HFF-Myc (cell line): ENCODE measurements at regions not wholly inside any gene's neighbourhood (a gene's known extent, or its start where the extent isn't known, plus 50 kb on each side); places are given as distances from the start of the nearest gene placed in this dataset.

ENCODE experiments used
- DNase-seq: peaks from one replicate; pipeline ENCODE4 v3.0.0-alpha.2; 2011; ENCODE audit warnings: low read depth; ENCODE audit errors: extremely low read depth
- H3K4me3 ChIP-seq: replicated peaks from 2 replicates; pipeline ENCODE4 v1.5.1; 2011; ENCODE audit warnings: low read depth, mild to moderate bottlenecking, control low read depth, low read length
- CTCF ChIP-seq: IDR thresholded peaks from 2 replicates; pipeline ENCODE4 v1.5.1; 2012; ENCODE audit warnings: mild to moderate bottlenecking, low read depth, low read length, control low read depth; ENCODE audit errors: missing control alignments

DNA sequence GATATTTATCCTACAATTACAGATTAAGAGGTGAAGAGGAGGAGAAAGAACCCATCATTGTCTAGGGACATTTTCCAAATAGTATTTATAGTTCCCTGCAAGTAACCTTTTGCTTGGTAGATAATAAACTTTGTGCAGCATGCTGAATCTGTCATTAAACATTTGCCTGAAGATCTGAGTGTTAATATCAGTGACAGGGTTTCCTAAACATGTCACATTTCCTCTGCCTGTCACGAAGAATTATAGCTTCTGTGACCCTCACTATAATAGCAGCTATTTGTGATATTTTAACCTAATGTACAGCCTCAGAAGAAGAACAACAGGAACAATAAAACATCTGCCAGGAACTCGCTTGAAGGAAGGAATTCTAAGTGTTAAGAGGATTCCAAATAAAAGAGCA is 350.3 kb downstream of the GXYLT1 start:
- no peak for TF ChIP-seq CTCF
- H3K4me3 ChIP-seq, result no peak overlapping the region
- DNase-seq, result no peak

DNA sequence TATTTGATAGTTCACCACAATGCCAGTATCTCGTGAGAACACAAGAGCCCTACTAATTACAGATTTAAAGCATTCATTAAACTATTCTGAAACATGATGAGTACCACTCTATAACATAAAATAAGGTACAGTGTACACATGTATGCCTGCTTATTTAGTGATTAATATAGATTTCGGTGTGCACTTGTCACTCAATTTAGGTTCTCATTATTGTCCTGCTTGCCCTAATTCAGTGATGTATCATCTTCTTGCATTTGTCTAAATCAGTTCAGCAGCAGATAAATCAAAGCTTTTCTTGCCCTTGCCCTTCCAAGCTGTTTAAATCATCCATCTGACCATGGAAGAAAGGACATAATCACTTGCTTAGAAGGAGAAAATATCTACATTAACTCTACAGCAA is 359.7 kb downstream of the GXYLT1 start:
- no peak for TF ChIP-seq CTCF
- H3K4me3 ChIP-seq, result no peak overlapping the region
- DNase-seq, result no peak

DNA sequence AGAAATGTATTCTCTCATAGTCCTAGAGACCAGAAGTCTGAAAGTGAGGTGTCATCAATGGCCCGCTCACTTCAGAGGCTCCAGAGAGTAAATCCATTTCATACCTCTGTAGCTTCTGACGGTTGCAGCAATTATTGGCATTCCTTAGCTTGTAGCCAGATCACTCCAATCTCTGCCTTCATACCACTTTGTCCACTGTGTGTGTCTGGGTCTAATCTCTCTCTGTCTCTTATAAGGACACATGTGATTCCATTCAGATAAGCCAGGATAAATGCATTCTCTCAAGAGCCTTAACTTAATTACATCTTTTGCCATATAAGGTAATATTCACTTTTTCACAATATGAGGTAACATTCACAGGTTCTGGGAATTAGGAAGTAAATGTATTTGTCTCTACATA is 365.7 kb downstream of the GXYLT1 start:
- TF ChIP-seq CTCF, result no peak
- no peak for DNase-seq
- no peak overlapping the region for H3K4me3 ChIP-seq

DNA sequence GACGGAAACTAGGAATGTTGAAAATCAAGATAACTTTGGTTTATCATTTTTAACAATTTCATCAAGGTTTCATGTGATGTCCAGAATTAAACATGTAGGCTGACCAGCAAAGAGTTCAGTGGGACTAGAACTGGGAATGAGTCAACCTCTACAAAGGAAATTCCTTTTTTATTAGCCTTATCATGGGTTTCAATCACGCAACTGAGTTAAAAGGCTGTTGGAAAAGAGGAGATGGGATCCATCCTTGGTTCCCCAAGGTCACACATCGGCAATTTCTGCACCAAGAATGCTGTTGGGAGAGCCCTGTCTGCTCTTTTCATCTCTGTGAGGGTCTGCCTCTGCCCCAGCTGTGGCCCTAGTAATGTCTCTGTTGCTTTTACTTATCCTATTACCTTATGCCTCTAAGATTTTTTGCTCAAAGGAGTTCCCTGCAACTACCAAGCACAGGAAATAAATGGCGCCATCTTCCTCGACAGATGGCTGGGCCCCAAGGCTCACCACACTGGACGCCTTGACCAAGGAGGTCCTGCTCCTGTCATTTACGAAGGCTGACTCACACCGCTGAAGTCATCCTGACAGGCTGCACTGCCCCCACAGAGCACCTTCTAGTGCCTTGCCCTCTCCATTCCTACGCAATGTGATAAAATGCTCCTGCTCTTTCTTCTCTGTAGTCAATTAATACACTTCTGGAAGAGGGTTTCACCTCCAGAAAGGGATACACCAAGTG is 367.4 kb downstream of the GXYLT1 start:
- no peak for TF ChIP-seq CTCF
- no peak overlapping the region for H3K4me3 ChIP-seq
- DNase-seq, result no peak

GRCh38 chr12:41772478-41772877 is 372.2 kb downstream of the GXYLT1 start:
- no peak for TF ChIP-seq CTCF

DNA sequence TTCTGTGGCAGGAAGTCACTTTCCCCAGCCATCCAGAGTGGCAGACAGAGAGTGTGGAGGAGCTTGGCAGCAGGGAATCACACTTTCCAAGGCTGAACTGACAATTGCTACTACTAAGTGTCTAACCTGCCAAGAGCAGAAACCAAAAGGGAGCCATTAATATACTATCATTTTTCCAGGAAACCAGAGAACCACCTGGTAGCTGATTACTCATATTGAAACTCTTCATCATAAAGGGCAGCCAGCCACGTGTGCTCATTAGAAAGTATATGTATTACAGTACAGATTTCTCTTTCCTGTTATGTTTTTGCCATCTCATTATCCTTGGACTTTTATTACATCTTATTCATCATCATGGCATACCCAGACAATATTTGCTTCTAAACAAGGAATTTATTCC is 374.9 kb downstream of the GXYLT1 start:
- no peak for TF ChIP-seq CTCF
- H3K4me3 ChIP-seq, result no peak overlapping the region
- no peak for DNase-seq

More at GRCh38 chr12:41772478-41772877, 372.2 kb downstream of the GXYLT1 start:
- DNase-seq, result no peak
- no peak overlapping the region for H3K4me3 ChIP-seq

- no peak overlapping the region for H3K4me3 ChIP-seq
- no peak for DNase-seq
- no peak for TF ChIP-seq CTCF
Observed at GRCh38 chr12:41768456-41768855, 376.2 kb downstream of the GXYLT1 start.
